ENCODE measurements at regions not wholly inside any gene's neighbourhood (a gene's known extent, or its start where the extent isn't known, plus 50 kb on each side); places are given as distances from the start of the nearest gene placed in this dataset.

GRCh38 chr19:31976775-31977536 is 368.5 kb upstream of the ZNF507 start:
- DNase-seq (ENCODE audit: low read depth, low spot score): no peak

GRCh38 chr19:31979362-31979761 is 366.0 kb upstream of the ZNF507 start:
- DNase-seq (ENCODE audit: low read depth, low spot score): no peak

- no peak for DNase-seq (ENCODE audit: low read depth, low spot score)
These were observed 365.3 kb upstream of the ZNF507 start for GRCh38 chr19:31979949-31980670.

DNA sequence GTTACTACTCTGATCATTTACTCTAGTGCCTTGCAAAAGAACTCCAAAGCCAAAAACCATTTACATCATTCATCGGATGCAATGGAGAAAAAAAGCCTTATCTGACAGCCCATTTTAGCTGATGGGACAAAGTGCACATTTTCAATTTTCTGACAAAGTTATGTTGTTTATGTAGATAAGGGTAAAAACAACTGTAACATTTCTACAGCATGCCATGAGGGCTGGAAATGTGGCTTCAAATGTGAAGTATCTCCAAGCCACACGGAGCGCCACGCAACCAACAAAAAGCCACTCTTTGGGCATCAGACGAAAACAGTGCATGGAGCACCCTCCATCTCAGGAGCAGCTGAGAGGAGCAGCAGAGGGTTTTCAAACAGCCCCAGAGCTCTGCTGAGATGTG is 364.6 kb upstream of the ZNF507 start:
- DNase-seq (ENCODE audit: low read depth, low spot score): no peak

DNA sequence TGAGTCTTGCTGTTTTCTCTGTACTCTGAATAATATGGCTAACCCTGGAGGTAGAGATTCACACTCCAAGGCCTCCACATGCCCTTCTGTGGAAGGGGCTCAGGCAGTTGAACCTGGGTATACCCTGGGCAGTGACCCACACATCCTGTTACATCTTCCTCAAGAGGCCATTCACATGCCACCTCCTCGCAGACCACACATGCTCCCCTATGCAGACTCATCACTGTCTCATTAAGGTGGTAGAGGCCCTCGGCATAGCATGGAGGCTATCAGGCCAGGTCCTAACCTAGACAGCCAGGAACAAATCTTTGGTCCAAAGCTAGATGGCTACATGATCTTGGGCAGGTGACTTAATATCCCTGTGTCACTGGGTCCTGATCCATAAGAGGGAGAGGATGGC is 363.9 kb upstream of the ZNF507 start:
- no peak for DNase-seq (ENCODE audit: low read depth, low spot score)

GRCh38 chr19:31983647-31984046 is 361.8 kb upstream of the ZNF507 start:
- no peak for DNase-seq (ENCODE audit: low read depth, low spot score)

DNA sequence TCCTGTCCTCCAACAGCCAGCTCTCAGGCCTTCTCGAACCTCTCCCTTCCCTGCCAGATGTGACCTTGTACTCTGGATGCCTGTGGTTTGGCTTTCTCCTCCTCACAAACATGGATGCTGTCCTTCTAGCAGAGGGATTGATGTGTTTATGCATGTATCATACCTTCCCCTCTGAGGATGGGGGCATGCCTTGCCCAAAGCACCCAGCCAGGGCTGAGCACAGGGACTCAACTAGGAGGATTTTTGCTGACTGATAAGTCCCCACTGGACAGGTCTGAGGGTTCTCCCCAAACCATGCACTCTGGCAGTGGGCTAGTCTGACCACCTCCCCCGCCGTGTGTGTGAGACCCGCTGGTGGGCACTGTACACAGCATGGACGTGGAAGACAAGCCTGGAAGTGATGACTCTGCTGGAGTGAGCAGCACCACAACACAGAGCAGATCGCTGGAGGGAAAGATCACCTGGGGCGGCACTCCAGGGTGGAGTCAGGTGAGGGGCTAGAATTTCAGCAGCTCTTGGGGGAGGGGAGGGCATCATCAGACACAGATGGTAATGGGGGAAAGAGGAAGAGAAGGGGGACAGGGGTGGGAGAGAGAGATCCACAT is 360.3 kb upstream of the ZNF507 start:
- DNase-seq (ENCODE audit: low read depth, low spot score): no peak

GRCh38 chr19:31986951-31987350 is 358.5 kb upstream of the ZNF507 start:
- DNase-seq (ENCODE audit: low read depth, low spot score): no peak

DNA sequence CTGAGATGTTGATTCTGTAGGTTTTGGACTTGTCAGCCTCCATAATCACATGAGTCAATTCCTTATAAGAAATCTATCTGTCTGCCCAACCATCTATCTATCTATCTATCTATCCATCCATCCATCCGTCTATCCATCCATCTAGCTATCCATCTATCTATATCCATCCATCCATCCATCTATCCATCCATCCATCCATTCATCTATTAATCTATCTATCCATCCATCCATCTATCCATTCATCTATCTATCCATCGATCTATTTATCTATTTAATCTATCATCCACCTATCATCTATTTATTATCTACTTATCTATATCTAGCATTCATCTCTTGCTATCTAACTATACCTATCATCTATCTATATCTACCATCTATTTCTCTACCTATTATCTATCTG is 357.2 kb upstream of the ZNF507 start:
- no peak for DNase-seq (ENCODE audit: low read depth, low spot score)

- DNase-seq (ENCODE audit: low read depth, low spot score): no peak
These were observed 353.3 kb upstream of the ZNF507 start for GRCh38 chr19:31991984-31992655.

GRCh38 chr19:31992750-31993149 is 352.7 kb upstream of the ZNF507 start:
- DNase-seq (ENCODE audit: low read depth, low spot score): no peak

GRCh38 chr19:31995546-31995945 is 349.9 kb upstream of the ZNF507 start:
- no peak for DNase-seq (ENCODE audit: low read depth, low spot score)

DNA sequence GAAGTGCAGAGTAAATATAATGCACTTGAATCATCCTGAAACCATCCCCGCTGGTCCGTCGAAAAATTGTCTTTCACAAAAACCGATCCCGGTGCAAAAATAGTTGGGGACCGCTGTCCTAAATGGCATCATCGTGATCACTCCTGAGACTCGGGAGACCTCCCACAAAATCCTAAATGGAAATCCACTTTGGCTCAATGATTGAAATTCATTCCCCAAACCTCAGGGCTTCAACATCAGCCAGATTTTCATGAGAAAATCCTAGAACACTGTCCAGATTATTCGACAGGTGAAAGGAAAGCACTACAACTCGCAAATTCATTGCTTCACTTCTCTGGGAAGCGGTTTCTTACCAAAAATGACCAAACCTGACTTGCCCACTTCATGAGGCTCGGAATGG is 335.3 kb upstream of the ZNF507 start:
- DNase-seq (ENCODE audit: low read depth, low spot score): no peak

DNA sequence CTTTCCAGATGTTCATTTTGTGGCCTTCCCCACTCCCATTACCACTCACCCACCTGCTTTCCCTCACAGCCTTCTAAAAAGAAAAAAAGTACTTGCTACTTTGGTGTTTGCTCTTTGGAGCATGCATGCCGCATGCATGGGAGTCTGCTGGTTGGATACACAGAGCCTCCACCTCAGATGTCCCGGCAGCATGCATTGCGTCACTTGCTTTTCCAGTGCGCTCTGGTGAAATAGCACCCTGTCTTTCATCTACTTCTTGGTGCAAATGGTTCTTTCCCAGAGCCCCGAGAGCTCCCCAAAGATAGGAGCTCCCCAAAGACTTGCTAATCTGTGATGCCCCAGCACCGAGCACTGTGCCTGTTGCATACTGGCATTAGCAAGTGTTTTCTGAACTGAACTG is 333.2 kb upstream of the ZNF507 start:
- no peak for DNase-seq (ENCODE audit: low read depth, low spot score)

DNA sequence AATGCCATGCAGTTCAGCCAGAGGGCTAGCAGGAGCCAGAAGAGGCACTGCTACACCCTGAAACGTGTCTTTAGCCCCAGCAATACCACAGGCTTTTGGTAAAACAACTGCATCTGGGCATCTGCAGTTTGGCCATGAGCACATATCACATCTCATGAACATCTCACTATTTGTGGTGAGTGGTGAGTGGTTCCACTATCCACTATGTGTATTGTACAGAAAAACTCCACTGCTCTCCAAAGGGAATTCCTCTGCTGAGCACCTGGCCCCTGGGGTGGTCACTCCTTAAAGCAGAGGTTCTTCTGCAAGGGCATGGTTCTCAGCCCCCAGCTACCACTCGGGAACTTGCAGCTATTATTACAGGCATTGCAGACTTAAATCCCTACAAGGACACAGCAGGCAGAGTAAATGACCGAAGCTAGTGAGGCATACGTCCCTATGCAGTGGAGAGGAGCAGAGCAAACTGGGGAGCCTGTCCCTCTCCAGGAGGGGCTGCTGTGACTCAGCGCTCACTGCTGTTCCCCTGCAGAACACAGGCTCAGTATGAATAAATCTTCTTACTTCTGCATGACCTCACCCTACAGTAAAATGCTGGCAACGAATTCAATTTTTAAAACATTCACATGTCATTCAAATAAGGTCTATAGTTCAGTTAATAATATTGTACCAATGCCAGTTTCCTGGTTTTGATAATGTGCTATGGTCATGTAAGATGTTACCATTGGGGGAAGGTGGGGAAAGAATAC is 332.4 kb upstream of the ZNF507 start:
- no peak for DNase-seq (ENCODE audit: low read depth, low spot score)

DNA sequence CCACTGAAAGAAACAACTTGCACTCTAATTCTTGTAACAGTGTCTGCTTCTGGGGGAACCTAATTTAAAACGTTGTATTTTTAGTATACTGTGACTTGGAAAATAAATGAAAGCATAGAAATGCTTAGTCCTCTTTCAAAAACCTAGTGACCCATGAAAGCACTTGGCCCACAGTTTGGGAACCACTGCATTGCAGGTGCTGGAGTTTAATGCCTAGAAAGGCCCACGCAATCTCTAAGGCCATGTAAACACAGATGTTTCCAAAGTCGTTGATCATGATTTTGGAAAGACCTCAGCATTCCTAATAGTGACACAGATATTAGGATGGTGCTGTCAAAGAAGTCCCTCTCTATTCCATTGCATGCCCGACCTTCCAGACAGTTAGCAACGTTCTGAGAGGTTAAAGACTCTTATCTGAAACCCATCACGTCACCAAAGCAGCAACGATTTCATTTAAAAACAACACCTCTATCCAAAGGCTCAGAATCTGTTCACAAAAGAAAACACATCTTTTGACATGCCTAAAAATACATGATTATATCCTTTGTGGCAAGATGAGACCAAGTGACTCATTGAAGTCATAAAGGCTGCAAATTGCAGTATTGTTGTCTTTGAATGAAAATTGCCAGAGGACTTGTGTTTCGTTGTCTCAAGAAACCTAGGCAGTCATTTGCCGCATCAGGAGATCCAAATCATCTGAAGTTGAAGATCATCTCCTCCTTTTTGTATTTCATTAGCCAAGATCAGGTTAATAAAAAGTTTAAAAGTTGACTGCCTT is 328.0 kb upstream of the ZNF507 start:
- DNase-seq (ENCODE audit: low read depth, low spot score): no peak

DNA sequence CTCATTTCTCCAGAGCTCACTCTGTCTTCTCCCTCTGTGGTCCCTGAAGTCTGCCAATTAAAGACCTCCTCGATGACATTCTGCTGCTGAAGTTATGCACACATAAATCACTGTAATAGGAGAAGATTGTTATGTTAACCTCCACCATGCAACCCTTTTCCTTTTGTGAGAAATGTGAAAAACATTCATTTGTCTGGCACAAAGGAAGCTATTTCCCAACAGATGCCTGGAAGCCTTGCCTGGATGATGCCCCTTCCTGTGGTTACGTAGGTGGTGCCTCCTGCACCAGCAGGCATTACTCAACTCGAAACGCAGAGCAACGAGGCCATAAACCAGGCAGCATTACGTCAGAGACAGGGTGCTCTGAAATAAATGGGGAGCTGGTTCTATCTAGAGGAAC is 327.4 kb upstream of the ZNF507 start:
- no peak for DNase-seq (ENCODE audit: low read depth, low spot score)

DNA sequence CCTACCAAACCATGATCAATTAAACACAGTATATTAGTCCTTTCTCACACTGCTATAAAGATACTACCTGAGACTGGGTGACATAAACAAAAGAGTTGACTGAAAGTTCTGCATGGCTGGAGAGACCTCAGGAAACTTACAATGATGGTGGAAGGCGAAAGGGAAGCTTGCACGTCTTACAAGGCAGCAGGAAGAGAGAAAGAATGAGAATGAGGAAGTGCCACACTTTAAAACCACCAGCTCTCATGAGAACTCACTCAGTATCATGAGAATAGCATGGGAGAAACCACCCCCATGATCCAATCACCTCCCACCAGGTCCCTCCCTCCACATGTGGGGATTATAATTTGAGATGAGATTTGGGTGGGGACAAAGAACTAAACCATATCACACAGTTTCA is 324.9 kb upstream of the ZNF507 start:
- no peak for DNase-seq (ENCODE audit: low read depth, low spot score)

DNA sequence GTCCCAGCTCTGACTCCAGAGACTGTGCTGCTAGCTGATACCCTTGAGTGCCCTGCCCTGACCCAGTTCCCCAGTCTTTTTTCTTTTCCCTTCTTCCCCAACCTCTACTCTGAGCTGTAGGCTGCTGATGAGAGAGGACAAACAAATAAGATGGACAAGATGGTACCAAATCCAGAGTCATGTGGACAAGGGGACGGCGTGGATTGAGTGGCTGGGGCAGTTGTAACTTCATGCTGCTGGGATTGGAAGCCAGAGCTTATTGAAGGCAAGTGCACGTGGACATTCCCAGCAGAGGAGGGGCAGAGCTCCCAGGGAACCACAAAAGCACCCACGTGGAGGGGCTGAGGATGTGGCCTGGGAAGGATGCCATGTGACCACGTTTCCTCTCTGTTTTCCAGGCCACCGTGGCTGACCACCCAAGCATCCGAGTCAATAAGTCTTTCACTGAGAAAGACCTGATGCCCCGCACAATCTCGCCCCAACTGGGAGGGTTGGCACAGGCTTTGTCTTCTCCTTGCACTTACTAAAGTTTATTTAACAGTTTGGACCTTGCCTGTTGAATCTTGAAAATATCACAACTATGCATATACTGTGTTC is 323.3 kb upstream of the ZNF507 start:
- no peak for DNase-seq (ENCODE audit: low read depth, low spot score)

- DNase-seq (ENCODE audit: low read depth, low spot score): no peak
These were observed 322.5 kb upstream of the ZNF507 start for GRCh38 chr19:32022731-32023563.

All from activated naive CD8-positive, alpha-beta T cell treated with anti-CD3 and anti-CD28 coated beads, Interleukin-2, amount 50 U/mL, for 16 hours (primary cell).